NCI-H1048 (cell line): ENCODE measurements at regions not wholly inside any gene's neighbourhood (a gene's known extent, or its start where the extent isn't known, plus 50 kb on each side); places are given as distances from the start of the nearest gene placed in this dataset.
"Not testable (repeated sequence)": the region's sequence is repeated elsewhere in the genome, so short reads cannot be mapped to it uniquely, and the experiment has no call there.

Experiments
- DNase-seq: peaks from one replicate; lab custom pipeline; 2025; lab: John Stamatoyannopoulos, UW

DNA sequence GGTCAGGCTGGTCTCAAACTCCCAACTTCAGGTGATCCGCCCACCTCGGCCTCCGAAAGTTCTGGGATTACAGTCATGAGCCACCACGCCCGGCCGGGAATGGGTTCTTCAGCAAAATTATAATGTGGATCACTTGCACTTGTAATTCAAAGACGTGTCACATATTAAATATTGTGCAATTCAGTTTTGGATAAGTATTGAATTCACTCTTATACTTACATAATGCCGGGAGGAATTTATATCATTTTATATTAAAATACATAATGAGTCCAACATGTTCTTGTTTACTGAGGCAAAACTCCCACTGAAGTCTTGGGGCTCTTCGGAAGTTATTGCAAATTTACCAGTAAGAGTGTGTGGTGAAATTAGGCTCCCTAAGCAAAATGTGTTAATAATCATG is 635.2 kb upstream of the LUZP2 start:
- DNase-seq, result no peak

DNA sequence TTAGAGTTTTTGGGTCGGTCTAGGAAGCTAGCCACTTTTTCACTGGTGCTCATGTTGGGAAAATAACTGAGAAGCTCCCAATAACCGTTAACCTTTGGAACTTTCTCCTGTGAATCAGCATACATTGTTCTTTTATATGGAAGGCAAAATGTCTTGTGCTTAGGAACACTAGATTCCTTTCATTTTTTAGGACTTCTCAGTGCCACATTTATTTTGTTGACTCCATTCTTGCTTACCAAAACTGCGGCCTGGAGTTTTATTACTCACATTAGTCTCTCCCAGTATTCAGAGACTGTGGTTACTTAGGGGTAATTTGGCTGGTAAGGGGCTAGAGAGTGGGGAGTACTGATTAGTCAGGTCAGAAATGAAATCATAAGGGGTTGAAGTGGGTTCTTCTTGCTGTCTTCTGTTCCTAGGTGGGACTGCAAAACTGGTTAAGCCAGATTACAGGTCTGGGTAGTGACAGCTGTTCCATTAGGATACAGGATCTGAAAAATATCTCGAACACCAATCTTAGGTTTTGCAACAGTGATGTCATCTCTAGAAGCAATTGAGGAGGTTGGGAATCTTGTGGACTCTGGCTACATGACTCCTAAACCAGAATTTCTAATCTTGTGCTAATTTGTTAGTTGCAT is 631.4 kb upstream of the LUZP2 start:
- no peak for DNase-seq

DNA sequence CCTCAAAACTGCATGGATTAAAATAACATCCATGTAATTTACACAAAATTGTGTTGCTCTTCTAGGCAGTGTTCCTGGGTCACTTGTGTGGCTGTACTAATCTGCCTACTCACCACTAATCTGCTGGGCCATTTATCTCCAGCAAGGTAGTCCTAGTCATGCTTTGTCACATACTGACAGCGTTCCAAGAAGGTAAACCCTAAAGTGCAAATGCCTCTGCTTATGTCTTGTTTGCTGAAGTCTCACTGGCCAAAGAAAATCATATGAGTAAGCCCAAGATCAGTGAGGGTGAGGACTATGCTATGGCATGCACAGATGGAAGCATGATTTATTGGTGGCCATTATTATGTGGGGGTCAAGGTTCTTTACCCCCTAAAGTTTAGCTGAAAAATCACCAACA is 630.2 kb upstream of the LUZP2 start:
- no peak for DNase-seq

DNA sequence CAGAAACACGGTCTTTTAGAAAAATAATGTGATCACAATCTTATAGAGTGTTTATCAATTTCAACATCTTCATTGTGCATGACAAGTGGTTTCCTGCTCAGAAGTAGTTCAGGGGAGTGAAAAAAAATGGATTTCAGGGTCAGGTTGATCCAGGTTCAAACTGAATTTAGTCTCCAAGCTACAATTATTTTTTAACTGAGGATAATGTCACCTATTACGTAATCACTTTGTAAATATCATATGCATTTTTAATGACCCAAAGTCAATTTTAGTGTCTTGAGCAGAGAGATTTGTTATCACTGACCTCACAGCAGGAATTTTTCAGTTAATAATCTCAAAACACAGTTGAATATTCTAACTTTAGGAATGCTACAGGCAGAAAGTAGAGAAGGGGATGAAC is 627.2 kb upstream of the LUZP2 start:
- DNase-seq, result no peak

DNA sequence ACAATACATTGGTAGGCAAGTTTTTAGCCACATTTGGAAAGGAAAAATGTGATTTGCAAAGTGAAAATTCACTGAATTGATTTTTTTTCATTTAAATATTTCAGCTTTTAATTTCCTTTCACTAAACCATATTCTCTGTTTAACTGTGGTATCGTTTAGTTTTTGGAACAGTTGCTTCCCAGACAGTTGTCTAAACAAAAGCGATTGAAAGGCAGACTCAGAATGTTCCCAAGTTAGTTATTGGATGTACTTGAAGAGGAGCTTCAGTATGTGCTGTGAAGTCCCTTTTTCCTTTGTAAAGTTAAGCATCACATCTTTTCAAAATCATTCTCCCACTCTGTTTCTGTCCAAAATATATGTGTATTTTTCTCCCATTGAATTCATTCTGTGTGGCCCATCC is 623.4 kb upstream of the LUZP2 start:
- DNase-seq, result no peak

DNA sequence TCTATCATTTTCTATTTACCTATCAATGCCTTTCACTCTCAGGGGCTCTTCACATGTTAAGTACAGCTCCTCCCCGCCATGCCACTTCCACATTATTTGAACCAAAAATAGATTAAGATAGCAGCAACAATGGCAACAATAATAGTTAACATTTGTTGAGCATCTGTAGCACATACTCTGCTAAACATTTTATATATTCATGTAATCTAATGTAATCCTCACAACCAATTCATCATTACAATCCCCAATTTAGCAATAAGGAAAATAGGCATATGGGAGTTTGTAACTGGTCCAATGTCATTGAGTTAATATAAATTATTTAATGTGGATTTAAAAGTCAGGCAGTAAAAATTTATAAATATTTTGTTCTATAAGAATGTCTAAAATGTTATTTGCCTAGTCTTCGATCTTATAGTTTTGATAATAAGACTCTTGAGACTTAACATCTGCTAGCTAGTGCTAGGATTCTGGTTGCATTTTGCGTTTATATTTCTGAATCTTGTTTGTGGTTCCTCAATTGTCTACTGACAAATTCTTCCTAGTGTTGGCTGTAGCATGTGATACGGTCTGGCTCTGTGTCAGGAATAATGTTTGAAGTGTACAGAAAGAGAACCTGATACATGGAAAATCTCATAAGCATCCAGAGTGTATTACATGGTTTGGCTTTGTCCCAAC is 621.5 kb upstream of the LUZP2 start:
- no peak for DNase-seq

DNA sequence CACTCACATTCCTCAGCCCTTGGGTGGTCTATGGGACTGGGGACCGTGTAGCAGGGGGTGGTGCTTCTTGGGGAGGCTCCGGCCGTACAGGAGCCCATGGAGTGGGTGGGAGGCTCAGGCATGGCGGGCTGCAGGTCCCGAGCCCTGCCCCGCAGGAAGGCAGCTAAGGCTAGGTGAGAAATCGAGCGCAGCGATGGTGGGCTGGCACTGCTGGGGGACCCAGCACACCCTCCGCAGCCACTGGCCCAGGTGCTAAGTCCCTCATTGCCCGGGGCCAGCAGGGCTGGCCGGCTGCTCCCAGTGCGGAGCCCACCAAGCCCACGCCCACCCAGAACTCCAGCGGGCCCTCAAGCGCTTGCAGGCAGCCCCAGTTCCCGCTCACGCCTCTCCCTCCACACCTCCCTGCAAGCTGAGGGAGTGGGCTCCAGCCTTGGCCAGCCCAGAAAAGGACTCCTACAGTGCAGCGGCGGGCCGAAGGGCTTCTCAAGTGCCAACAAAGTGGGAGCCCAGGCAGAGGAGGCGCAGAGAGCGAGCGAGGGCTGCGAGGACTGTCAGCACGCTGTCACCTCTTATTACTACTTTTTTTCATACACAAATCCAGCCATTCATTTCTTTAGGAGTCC is 613.3 kb upstream of the LUZP2 start:
- not testable (repeated sequence) for DNase-seq

DNA sequence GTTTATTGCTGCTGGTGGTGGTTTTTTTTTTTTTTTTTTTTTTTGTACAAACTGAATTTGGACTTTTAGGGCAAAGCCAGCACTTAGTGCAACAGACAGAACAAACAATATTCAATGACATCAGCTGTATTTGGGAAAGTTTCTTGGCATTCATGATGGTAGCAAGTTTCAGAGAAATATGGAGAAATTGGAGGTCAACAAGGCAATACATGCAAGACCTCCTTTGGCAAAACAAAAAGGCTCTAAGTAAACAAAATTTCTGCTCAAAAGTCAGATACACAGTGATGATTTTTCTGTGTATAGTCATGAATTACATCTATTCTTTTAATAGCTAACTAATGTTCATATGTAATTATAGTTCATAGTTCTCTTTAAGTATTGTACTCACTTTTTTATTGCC is 612.5 kb upstream of the LUZP2 start:
- no peak for DNase-seq

DNA sequence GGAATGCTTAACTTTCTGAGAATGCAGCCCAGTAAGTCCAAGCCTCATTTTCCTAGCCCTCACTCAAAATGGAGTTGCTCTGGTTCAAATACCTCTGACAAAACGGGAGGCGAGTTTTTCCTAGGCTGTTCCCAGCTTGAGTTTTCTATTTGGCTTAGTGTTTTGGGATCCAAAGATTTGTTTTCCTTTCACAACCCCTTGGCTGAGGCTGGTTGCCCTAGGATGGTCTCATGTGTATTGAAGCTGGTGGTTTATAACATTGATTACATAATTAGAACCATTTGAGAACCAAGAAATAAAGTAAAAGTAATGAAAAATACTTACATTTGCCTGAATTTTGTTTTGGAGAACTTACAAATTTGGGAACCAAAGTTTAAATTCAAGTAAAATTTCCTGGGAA is 611.1 kb upstream of the LUZP2 start:
- no peak for DNase-seq

DNA sequence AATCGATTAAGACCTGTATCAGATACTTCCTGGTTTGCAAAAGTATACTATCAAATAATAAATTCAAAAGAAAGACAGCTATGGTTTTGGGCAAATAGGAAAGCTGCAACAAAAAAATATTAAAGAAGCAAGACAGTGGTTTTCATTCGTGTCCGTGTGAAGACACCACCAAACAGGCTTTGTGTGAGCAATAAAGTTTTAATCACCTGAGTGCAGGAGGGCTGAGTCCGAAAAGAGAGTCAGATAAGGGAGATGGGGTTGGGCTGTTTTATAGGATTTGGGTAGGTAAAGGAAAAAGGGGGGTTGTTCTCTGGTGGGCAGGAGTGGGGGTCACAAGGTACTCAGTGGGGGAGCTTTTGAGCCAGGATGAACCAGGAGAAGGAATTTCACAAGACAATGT is 609.7 kb upstream of the LUZP2 start:
- DNase-seq, result not testable (repeated sequence)

DNA sequence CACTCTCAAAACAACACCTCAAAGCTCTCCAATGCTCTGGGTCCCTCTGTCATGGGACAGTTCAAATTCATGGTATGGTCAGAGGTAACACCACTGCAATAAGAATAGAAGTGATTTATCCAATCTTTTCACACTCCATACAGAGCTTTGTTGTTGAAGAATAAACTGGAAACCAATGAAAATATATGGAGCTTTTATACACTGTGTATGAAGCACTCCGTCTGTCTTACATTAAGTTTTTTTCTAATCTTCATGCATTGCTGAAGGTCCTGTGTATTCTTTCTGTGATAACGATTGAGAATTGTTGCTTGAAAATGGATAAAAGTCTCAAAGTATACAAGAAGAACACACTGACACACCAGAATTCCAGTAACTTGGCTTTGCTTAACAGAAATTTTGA is 603.7 kb upstream of the LUZP2 start:
- DNase-seq, result no peak

DNA sequence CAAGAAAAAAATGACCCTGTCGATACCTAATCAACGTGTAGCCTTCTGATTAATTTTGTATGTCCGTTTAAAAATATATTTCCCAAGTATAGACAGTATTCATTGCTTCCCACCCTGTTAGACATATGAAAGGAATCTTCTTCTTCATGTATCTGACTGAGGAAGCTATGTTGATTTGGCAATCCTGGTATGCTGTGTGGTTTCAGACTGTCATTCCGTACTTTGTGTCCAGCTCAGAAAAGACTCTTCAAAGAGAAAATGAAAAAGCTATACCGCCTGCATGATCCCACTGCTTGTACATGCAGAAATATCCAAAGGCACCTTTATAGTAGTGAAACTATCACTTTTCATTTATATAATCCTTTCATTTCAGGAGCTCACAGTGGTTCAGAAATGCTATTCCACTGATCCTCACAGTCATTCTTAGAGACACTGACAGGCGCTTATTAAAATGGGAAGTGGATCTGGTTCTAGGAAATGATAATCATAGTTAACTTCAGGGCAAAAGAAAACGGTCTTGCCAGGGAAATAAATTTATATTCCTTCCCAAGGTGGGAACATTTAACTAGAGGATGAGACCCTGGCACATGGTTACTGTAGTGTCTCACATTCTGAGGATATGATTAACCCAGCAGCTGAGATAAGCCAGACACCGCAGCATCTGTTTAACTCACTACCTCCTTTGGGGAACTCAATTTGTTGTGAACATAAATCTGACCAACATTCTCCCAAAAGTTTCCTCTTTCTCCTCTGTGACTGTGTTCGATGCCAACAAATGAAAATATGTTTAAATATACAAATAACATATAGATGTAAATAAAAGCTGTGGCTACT is 599.2 kb upstream of the LUZP2 start:
- no peak for DNase-seq

DNA sequence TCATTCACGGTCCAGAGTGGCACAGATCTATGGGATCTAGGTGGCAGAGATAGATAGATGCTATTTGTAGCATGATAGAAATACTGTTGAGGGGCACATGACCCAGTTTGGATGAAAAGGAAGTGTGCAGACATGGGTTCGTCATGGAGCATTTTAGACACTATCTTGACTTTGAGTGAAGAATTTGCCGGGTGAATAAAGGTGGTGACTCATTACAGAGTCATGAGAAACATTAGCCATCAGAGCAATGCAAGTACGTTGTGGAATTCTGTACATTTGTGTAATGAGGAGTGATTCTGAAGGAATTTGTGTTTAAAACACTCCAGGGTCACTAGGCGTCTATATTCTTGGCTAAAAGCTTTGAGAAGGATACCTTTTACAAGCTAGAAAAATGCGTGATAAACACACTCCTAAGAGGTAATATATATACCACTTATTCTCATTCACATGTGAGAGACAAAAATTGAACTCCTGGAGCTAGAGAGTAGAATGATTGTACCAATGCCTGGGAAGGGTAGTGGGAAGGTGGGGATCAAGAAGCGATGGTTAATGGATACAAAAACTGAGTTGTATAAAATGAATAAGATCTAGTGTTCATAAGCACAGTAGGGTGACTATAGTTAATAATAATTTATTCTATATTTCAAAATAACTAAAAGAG is 593.7 kb upstream of the LUZP2 start:
- no peak for DNase-seq

DNA sequence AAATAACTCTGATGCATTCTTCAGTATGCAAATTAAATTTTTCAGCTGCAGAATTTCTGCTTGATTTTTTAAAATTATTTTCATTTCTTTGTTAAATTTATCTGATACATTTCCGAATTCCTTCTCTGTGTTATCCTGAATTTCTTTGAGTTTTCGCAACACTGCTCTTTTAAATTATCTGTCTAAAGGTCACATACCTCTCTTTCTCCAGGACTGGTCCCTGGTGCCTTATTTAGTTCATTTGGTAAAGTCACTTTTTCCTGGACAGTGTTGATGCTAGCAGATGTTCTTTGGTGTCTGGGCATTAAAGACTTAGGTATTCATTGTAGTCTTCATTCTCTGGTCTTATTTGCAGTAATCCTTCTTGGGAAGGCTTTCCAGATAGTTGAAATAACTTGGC is 577.4 kb upstream of the LUZP2 start:
- DNase-seq, result no peak

DNA sequence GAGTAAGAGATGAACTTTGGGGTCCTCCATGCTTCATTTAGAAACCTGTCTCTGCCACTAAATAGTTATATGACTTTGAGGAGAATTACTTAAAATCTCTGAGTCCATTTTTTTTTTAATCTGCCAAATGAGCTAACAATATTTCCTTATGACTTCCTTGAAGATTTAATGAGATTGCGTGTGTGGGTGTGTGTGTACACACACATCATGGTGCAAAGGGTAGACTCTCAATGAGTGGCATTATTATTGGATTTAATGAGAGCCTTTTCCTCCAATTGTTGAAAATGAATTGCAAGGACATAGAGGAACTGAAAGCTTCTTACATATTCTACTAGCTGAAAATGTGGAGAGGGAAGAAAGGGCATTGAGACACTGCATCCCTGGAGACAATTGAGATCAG is 573.5 kb upstream of the LUZP2 start:
- no peak for DNase-seq

DNA sequence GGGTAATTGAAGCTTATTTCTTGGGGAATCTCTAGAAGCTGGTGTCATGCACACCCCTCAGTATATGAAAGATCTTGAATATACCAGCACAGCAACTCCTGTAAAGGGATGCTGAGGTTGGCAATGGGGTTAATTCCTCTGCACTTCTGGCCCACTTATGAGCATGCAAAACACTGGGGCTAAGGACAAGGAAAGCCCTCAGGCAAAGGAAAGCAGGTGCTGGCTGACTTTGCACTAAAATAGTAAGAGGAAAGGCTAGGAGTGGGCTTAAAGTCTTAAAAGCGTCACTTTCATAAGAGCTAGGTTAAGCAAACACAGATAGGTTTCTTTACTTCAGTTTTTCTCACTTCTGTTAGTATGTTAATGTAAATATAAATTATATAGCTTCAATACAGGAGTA is 572.6 kb upstream of the LUZP2 start:
- DNase-seq, result no peak

DNA sequence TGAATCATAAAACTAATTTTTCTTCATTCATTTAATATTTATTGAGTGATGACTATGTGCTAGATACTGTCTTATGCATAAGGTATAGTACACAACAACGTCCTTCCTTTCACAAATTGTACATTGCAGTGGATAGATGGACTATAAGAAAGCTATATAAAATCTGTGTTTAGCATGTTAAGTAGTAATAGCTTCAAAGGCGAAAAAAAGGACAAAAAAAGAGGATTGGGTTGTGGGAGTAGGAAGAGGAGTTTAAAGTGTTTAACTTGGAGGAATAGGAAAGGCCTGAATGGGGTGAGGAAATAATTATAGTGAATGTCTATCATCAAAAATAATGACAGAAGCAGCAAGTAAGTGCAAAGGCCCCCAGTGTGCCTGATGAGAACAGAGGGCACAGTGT is 565.4 kb upstream of the LUZP2 start:
- no peak for DNase-seq

DNA sequence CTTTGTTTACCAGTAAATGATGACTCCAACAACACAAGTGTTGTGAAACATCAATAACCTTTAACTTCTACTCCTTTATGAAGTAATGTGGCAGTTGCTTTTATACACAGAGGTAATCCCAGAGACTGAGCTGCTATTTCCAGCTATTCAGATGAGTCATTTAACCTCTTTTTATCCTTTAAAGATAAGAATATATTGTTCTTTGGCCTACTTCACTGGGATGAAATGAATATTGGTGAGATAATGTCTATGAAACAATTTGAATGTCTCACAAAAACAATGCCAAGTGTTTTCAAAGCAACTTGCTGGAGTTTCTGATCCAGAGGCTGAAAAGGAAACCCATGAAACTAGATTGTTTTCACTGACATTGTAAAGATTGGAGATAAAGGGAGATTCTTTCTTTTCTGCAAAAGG is 564.4 kb upstream of the LUZP2 start:
- no peak for DNase-seq

DNA sequence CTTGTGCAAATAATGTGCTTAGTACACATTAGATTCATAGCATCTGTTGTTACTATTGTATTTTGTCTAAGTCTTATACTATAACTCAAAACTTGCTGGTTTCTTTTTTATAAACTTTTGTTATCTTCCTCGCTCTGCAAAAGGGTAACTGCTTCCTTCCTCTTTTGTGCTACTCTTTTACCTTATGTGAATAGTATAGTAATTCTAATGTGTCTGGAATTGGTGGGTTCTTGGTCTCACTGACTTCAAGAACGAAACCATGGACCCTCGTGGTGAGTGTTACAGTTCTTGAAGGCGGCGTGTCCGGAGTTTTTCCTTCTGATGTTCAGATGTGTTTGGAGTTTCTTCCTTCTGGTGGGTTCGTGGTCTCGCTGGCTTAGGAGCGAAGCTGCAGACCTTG is 563.1 kb upstream of the LUZP2 start:
- DNase-seq, result no peak

DNA sequence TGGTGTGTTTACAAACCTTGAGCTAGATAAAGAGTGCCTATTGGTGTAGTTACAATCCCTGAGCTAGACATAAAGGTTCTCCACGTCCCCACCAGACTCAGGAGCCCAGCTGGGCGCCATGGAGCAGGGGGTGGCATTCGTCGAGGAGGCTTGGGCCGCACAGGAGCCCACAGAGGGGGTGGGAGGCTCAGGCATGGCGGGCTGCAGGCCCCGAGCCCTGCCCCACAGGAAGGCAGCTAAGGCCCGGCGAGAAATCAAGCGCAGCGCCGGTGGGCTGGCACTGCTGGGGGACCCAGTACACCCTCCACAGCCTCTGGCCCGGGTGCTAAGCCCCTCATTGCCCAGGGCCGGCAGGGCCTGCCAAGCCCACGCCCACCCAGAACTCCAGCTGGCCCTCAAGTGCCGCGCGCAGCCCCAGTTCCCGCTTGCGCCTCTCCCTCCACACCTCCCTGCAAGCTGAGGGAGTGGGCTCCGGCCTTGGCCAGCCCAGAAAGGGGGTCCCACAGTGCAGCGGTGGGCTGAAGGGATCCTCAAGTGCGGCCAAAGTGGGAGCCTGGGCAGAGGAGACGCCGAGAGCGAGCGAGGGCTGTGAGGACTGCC is 562.1 kb upstream of the LUZP2 start:
- not testable (repeated sequence) for DNase-seq

DNA sequence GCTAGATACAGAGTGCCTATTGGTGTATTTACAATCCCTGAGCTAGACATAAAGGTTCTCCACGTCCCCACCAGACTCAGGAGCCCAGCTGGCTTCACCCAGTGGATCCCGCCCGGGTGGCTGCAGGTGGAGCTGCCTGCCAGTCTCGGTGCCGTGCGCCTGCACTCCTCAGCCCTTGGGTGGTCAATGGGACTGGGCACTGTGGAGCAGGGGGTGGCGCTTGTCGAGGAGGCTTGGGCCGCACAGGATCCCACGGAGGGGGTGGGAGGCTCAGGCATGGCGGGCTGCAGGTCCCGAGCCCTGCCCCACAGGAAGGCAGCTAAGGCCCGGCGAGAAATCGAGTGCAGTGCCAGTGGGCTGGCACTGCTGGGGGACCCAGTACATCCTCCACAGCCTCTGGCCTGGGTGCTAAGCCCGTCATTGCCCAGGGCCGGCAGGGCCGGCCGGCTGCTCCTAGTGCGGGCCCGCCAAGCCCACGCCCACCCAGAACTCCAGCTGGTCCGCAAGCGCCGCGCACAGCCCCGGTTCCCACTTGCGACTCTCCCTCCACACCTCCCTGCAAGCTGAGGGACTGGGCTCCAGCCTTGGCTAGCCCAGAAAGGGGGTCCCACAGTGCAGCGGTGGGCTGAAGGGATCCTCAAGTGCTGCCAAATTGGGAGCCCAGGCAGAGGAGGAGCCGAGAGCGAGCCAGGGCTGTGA is 554.6 kb upstream of the LUZP2 start:
- not testable (repeated sequence) for DNase-seq
